Lower leg skin (tissue), 3 donors: ENCODE measurements at regions not wholly inside any gene's neighbourhood (a gene's known extent, or its start where the extent isn't known, plus 50 kb on each side); places are given as distances from the start of the nearest gene placed in this dataset.

Experiments
- CTCF ChIP-seq, 3 donors: fragments of 450-650 bp; IDR thresholded peaks; one replicate each; pipeline ENCODE4 v1.5.1; 2016; ENCODE audit warnings: antibody characterized with exemption in 3 of 3, mild to moderate bottlenecking in 3 of 3, moderate library complexity in 2 of 3
- POLR2A ChIP-seq, 2 donors: fragments of 450-650 bp; IDR thresholded peaks; one replicate each; pipeline ENCODE4 v1.6.1; 2016 to 2017; ENCODE audit warnings: antibody characterized with exemption in 2 of 2, mild to moderate bottlenecking in 1 of 2, moderate library complexity in 1 of 2

GRCh38 chr14:97760050-97760449 lies 962.9 kb downstream of the VRK1 start:
- TF ChIP-seq CTCF (IDR thresholded peaks at IDR 0.05) (no peak), POLR2A (IDR thresholded peaks at IDR 0.05) (no peak)
